Neuron (in vitro differentiated cells): ENCODE measurements at regions not wholly inside any gene's neighbourhood (a gene's known extent, or its start where the extent isn't known, plus 50 kb on each side); places are given as distances from the start of the nearest gene placed in this dataset.

Experiments used
- H2AFZ ChIP-seq: one replicate; pipeline ENCODE4 v1.6.1; 2013; ENCODE audit warnings: low read depth, mild to moderate bottlenecking, inconsistent platforms, low read length, moderate library complexity
- H3K27me3 ChIP-seq: one replicate; pipeline ENCODE4 v1.6.1; 2013; ENCODE audit warnings: low read length; ENCODE audit not compliant: insufficient read depth
- H3K36me3 ChIP-seq: one replicate; pipeline ENCODE4 v1.6.1; 2013; ENCODE audit warnings: low read length; ENCODE audit not compliant: insufficient read depth
- H3K4me1 ChIP-seq: one replicate; pipeline ENCODE4 v1.6.1; 2013; ENCODE audit warnings: low read length; ENCODE audit not compliant: insufficient read depth
- H3K4me3 ChIP-seq: 2 replicates; pipeline ENCODE4 v1.5.1; 2013; ENCODE audit warnings: mild to moderate bottlenecking, low read length, moderate library complexity
- H3K9me3 ChIP-seq: one replicate; pipeline ENCODE4 v1.6.1; 2013; ENCODE audit warnings: low read length

- no peaks in the 10 kb centered on the region for H3K36me3 ChIP-seq
- H3K4me1 ChIP-seq, result peaks cover 6% of the 10 kb centered on the region
- no peak overlapping the region for H3K4me3 ChIP-seq
- H3K27me3 ChIP-seq, result no peaks in the 10 kb centered on the region
- H3K9me3 ChIP-seq, result no peaks in the 10 kb centered on the region
- H2AFZ ChIP-seq, result no peak overlapping the region
Measured at GRCh38 chr3:40621252-40621651, 96.5 kb downstream of the ZNF621 start.

- Histone ChIP-seq H3K36me3 (no peaks in the 10 kb centered on the region), H3K4me3 (no peak overlapping the region), H3K9me3 (no peaks in the 10 kb centered on the region), H2AFZ (no peak overlapping the region), H3K27me3 (no peaks in the 10 kb centered on the region), H3K4me1 (no peaks in the 10 kb centered on the region)
Measured at GRCh38 chr3:40623567-40623966, 98.8 kb downstream of the ZNF621 start.

GRCh38 chr3:40624189-40624769, 99.5 kb downstream of the ZNF621 start:
- H3K9me3 ChIP-seq, result no peaks in the 10 kb centered on the region
- H3K27me3 ChIP-seq, result no peaks in the 10 kb centered on the region
- no peak overlapping the region for H2AFZ ChIP-seq
- no peaks in the 10 kb centered on the region for H3K36me3 ChIP-seq
- H3K4me1 ChIP-seq, result no peaks in the 10 kb centered on the region
- H3K4me3 ChIP-seq, result no peak overlapping the region

GRCh38 chr3:40627095-40627494, 102.3 kb downstream of the ZNF621 start:
- Histone ChIP-seq H2AFZ (no peak overlapping the region), H3K9me3 (no peaks in the 10 kb centered on the region), H3K4me3 (no peak overlapping the region), H3K4me1 (no peaks in the 10 kb centered on the region), H3K27me3 (no peaks in the 10 kb centered on the region), H3K36me3 (no peaks in the 10 kb centered on the region)

GRCh38 chr3:40628984-40629383, 104.2 kb downstream of the ZNF621 start:
- Histone ChIP-seq H3K36me3 (no peaks in the 10 kb centered on the region), H3K4me1 (no peaks in the 10 kb centered on the region), H3K4me3 (no peak overlapping the region), H3K27me3 (no peaks in the 10 kb centered on the region), H2AFZ (no peak overlapping the region), H3K9me3 (no peaks in the 10 kb centered on the region)

GRCh38 chr3:40631341-40631995, 106.7 kb downstream of the ZNF621 start:
- Histone ChIP-seq H3K36me3 (no peaks in the 10 kb centered on the region), H3K9me3 (no peaks in the 10 kb centered on the region), H3K27me3 (no peaks in the 10 kb centered on the region), H3K4me3 (no peak overlapping the region), H3K4me1 (no peaks in the 10 kb centered on the region), H2AFZ (no peak overlapping the region)

GRCh38 chr3:40637906-40638305, 113.1 kb downstream of the ZNF621 start:
- Histone ChIP-seq H3K27me3 (no peaks in the 10 kb centered on the region), H3K9me3 (no peaks in the 10 kb centered on the region), H3K36me3 (no peaks in the 10 kb centered on the region), H3K4me1 (no peaks in the 10 kb centered on the region), H3K4me3 (no peak overlapping the region), H2AFZ (no peak overlapping the region)

- H3K36me3 ChIP-seq, result no peaks in the 10 kb centered on the region
- no peaks in the 10 kb centered on the region for H3K9me3 ChIP-seq
- no peak overlapping the region for H3K4me3 ChIP-seq
- H3K27me3 ChIP-seq, result no peaks in the 10 kb centered on the region
- H2AFZ ChIP-seq, result no peak overlapping the region
- no peaks in the 10 kb centered on the region for H3K4me1 ChIP-seq
Measured at GRCh38 chr3:40639006-40639405, 114.2 kb downstream of the ZNF621 start.

GRCh38 chr3:40642812-40643211, 118.1 kb downstream of the ZNF621 start:
- Histone ChIP-seq H2AFZ (no peak overlapping the region), H3K4me1 (no peaks in the 10 kb centered on the region), H3K36me3 (no peaks in the 10 kb centered on the region), H3K4me3 (no peak overlapping the region), H3K27me3 (no peaks in the 10 kb centered on the region), H3K9me3 (no peaks in the 10 kb centered on the region)

GRCh38 chr3:40645883-40646282, 121.1 kb downstream of the ZNF621 start:
- H3K9me3 ChIP-seq, result no peaks in the 10 kb centered on the region
- no peak overlapping the region for H3K4me3 ChIP-seq
- H2AFZ ChIP-seq, result no peak overlapping the region
- H3K4me1 ChIP-seq, result no peaks in the 10 kb centered on the region
- no peaks in the 10 kb centered on the region for H3K27me3 ChIP-seq
- H3K36me3 ChIP-seq, result no peaks in the 10 kb centered on the region

GRCh38 chr3:40649346-40649745, 124.6 kb downstream of the ZNF621 start:
- H3K4me3 ChIP-seq, result no peak overlapping the region
- H3K36me3 ChIP-seq, result no peaks in the 10 kb centered on the region
- H3K4me1 ChIP-seq, result no peaks in the 10 kb centered on the region
- no peaks in the 10 kb centered on the region for H3K27me3 ChIP-seq
- H3K9me3 ChIP-seq, result no peaks in the 10 kb centered on the region
- no peak overlapping the region for H2AFZ ChIP-seq

- Histone ChIP-seq H3K36me3 (no peaks in the 10 kb centered on the region), H3K4me3 (no peak overlapping the region)
Measured at GRCh38 chr3:40652072-40652471, 127.3 kb downstream of the ZNF621 start.

GRCh38 chr3:40653001-40653400, 128.2 kb downstream of the ZNF621 start:
- Histone ChIP-seq H3K36me3 (no peaks in the 10 kb centered on the region), H3K27me3 (no peaks in the 10 kb centered on the region), H3K4me3 (no peak overlapping the region), H3K9me3 (no peaks in the 10 kb centered on the region), H3K4me1 (no peaks in the 10 kb centered on the region), H2AFZ (no peak overlapping the region)

More at GRCh38 chr3:40652072-40652471, 127.3 kb downstream of the ZNF621 start:
- Histone ChIP-seq H3K27me3 (no peaks in the 10 kb centered on the region), H3K4me1 (no peaks in the 10 kb centered on the region), H2AFZ (no peak overlapping the region), H3K9me3 (no peaks in the 10 kb centered on the region)

- Histone ChIP-seq H3K4me3 (no peak overlapping the region), H3K27me3 (no peaks in the 10 kb centered on the region), H3K9me3 (no peaks in the 10 kb centered on the region), H2AFZ (no peak overlapping the region), H3K36me3 (no peaks in the 10 kb centered on the region), H3K4me1 (no peaks in the 10 kb centered on the region)
Measured at GRCh38 chr3:40653878-40654277, 129.1 kb downstream of the ZNF621 start.
